NCI-H524 (cell line): ENCODE measurements at regions not wholly inside any gene's neighbourhood (a gene's known extent, or its start where the extent isn't known, plus 50 kb on each side); places are given as distances from the start of the nearest gene placed in this dataset.

ENCODE experiments used
- DNase-seq, 2 experiments: peaks; one replicate each; lab custom pipeline; 2025; lab: John Stamatoyannopoulos, UW

DNA sequence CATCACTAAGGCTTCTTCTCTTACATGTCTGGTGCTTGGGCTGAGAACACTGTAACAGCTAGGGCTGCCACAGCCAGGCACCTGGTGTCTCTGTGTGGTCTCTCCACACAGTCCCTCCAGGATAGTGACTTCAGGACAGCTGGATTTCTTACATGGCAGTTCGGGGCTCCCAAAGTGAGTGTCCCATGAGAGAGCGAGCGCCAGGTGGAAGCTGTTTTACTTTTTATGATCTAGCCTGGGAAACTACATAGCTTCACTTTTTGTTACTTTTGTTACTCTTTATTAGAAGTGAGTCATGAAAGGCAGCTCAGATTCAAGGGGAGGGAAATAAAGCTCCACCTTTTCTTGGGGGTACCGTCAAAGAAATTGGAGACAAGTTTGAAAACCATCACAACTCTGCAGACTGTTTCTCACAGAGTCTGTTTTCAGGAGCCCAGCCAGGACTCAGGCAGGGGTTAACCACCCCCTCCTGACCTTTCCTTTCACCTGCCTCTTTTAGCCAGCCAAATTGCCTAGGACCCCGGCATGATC lies 373.0 kb downstream of the MID1IP1 start:
- no peak for DNase-seq

DNA sequence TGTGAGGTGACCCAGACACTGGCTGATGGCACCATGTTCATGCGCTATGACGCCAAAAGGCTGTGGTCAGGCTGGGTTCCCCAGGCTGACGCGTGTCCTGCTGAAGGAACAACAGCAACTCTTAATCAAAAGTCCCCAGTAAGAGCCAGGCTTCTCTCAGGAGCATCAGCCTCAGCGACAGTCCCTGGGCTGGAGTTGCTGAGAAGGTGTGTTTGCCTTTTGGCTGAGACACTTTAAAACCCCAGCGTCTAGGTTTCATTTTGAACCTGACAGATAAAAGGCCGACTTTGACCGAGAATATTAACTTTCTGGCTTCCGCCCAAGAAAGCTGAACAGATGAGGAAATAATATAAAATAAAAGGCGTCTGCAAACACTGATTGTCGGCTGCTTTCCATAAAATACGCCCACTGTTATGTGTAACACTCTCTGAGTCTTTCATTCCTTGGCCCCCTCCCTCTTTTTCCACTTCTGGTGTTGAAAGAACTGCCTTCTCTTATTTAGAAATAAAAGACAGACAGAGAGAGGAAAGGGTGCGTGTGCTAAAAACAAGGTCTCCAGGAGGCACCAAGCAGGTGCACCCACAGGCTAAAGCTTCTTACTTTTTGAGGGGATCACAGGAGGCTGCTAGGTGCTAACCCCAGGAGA lies 373.6 kb downstream of the MID1IP1 start:
- no peak for DNase-seq

DNA sequence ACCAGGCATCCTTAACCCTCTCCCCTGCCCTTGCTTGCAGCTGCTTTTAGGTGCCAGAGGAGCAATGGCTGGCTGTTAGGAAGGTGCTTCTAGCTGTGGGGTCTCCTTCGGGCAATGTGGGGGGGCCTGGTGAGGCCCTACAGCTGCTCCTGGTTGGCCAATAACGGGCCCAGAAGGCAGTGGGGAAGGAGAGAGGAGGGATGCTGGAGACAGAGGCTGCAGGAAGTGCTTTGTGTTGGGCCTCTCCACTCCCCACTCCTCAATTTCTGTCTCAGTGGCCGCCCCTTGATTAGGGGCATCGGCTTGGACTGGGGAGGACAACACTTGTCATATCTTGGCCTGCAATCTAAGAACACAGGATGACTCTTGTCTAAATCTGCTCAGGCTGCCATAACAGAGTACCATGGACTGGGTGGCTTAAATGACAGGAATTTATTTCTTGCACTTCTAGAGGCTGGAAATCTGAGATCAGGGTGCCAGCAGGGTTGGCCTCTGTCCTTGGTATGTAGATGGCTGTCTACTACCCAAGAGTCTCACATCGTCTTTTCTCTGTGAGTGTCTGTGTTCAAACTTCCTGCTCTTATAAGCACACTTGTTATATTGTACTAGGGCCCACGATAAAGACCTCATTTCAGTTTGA lies 374.3 kb downstream of the MID1IP1 start:
- no peak for DNase-seq

DNA sequence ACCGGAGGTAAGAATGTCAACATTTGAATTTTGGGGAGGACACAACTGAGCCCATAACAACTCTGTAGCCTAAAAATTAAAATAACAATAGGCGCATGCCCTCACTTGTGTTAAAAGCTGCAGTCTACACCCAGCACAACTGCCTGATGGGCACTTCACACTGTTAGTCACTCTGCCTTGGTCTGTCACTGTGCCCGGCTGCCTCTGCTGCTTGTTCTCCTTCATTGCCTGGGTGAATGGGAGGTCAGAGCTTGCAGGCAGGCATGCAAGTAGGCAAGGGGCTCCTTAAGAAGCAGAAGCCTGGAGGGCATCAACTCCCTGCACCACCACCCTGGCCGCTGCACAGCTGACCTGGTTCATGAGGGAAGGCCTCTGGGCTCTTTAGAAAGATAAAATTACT lies 374.8 kb downstream of the MID1IP1 start:
- DNase-seq: no peak

DNA sequence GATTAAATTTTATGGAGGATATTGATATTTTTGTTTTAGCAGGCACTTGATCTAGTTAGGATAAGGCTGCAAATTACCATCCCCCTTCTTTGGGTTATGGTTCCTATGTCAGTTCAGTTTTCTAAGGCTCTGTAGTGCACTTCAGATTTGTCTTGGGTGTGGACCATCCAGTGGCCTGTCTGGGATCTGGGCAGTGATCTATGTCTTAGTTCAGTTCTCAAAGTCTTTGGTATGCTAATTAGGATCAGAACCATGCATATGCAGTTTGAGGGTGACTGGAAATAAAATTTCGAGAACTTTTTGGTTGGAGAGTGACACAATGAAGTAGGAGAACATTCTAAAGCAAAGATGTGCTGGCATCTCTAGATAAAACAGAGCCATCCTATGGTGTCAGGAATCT lies 388.2 kb downstream of the MID1IP1 start:
- no peak for DNase-seq

DNA sequence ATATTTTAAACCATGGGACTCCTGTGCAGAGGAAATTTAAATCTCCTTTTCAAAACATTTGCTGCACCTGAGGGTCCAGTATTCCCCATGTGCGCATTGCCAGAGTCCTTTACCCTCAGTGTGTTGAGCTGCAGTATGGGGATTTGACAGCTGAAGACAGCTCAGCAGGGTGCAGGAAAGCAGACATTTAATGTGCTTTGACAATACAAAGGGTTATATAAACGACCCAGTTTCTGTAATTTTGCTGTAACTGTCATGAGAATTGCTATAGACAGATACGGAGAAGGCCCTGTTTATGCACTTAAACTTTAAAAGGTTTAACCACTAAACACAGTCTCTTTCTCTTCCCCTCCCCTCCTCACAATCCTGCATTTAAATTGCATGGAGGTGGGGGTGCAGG lies 393.4 kb downstream of the MID1IP1 start:
- no peak for DNase-seq

DNA sequence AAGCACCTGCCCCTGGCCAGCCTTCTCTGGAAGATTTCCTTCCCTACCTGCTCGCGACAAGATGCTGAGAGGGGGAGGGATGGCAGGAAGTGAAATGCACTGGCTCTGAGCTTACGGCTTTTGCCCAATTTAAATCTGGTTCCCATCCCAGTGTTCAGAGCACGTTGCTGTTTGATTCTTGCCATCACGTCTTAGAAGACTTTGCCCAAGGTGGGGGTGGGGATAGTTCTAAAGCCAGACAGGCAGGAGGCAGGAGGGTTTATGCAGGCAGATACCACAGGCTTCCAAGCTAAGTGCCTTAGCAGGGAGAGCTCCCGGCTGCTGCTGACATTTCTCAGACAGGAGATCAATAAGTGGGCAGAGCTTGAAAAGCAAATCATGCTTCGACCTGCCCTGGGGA lies 393.9 kb downstream of the MID1IP1 start:
- DNase-seq: peak in 1 of 2 experiments; percentile 40

DNA sequence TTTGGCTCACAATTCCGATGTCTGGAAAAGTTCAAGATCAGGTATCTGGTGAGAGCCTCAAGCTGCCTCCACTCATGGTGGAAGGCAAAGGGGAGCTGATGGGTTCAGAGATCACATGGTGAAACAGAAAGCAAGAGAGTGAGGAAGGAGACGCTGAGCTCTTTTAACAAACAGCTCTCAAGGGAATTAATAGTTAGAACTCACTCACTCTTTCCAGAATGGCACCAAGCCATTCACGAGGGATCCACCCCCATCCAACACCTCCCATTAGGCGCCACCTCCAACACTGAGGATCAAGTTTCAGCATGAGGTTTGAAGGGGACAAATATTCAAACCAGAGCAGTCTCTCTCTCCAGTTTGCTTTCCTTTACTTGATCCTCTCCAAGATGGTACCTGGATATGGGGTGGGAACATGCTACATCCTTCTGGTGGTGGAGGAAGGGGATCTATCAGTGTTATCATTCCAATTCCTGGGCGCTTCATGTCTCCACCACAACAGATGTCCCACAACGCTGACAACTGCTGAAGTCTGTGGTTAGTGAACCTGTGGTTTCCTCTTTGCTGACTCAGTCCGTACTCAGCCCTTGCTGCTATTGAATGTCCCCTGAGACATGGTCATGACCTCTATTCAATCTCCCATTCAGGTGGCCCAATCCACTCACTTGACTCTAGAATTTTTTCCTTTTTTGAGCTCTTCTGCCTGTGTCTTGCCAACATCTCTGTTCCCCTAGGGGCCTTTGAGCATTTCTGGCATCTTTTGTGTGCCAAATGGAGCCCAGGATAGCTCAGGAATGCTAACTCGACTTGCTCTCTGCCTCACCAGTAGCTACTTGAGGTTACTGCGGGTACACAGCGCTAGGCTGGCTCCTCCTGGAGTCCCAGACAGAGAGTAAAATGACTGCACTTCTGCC lies 395.2 kb downstream of the MID1IP1 start:
- DNase-seq: peak in 1 of 2 experiments; percentile 51

DNA sequence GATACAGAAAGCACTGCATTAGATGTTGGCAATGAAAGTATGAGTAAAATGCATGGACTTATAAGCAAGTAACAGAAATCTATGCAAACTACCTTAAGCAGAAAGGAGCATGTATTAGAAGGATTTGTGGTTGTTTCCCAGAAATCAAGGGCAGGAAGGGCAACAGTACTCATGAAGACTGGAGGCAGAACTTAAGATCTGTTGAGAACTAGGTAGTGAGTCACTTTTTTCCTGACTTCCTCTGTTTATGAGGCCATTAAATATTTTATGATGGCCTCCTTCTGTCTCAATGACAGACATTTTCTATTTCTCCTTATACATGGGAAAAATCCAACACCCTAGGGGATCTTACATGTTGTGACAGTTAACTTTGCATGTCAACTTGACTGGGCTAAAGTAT lies 398.2 kb downstream of the MID1IP1 start:
- no peak for DNase-seq

DNA sequence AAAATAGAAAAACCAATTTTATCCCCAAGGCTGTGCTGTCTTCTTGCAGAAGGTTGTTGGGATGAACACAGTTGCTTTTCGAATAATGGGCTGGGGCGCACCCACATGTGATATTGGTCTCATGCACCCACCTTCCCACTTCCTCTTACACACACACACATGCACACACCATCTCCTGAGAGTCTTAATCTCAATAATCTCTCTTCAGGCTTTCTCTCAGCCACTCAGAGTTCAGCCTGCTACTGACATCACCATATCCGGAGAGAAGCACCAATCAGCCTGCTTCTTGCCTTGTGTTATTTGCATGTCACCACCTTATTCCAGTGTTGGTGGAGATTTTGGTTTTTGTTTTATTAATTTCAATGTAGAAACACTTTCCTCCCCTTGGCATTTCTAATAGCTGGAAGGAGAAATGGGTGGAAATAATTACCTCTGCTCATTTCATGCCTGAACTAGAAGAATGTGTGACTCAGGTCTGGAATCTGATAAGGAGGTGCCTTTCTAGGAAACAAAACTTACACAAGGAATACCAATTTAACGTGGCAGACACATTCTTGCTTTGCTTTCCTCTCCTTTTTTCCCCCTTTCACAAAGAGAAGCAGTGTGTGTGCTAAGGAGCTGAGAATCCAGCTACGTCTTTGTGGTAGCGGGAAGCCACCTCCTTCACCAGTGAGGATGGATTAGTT lies 400.2 kb downstream of the MID1IP1 start:
- DNase-seq: no peak

DNA sequence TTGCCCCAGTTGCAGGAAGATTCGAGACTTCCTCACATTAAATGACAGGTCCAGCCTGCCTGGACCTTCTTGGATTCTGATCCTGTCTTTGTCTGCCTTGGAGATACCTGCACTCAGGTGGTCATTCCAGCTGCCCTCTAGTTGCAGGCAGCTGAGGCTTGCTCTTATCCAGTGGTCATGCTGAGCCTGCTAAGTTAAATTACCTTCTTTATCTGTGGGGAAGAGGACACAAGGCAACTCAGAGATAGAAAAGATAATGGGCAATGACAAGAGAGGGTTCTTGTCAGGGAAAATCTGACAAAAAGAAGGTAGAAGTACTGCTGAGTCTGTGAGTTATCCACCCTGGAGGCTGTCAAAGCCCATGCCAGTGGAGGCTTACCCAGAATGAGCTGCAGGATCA lies 401.4 kb downstream of the MID1IP1 start:
- no peak for DNase-seq

DNA sequence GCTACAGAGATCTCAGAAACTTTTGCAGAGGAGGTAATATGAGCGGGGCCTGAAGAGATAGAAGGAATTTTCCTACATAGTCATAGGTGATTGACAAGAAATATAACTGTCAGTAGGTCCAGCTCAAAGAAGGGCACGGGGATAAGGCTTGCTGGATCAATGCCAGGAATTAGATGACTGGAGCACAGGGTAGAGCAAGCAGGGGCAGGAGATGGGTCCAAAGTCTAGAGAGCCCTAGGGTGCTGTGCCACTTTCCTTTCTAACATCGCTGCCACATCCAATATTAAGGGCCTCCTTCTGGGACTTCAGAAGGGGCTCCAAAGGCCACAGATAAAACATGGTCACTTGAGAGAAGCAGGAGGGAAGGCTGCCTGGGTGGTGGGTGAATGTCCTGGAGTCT lies 402.2 kb downstream of the MID1IP1 start:
- no peak for DNase-seq

DNA sequence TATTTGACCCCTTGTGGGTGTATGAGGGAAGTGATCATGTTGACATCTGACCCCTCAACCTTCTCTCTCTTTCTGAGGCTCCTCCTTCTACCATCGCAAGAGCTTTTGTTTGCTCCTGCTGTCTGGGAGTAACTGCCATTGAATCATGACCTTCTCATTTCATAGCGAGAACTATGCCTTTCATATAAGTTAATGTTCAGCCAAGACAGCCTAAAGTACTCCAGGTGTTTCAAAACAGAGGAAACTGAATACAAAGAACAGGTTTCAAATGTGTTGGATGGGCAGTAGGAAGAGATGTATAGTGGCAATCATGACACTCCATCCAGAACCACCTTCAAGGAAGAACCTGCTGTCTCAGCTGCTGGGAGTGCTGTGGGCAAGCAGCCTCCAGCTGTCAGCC lies 403.1 kb downstream of the MID1IP1 start:
- no peak for DNase-seq

DNA sequence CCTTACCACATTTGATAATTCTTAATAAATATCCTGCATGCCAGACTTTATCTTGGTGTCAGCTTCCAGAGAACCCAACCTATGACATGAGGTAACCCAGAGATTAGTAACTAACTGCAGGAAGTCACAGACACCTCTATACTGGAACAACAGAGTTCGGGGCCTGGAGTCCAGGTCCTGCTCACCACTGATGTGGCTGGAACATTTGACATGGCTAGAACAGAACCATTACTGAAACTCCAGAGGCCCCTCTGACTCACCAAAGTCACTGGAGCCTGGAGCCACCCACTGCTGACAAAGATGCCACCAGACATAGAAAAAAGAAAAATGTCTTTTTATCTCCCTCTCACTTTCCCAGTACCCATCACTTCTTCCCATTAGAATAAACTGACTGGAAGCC lies 403.7 kb downstream of the MID1IP1 start:
- no peak for DNase-seq

DNA sequence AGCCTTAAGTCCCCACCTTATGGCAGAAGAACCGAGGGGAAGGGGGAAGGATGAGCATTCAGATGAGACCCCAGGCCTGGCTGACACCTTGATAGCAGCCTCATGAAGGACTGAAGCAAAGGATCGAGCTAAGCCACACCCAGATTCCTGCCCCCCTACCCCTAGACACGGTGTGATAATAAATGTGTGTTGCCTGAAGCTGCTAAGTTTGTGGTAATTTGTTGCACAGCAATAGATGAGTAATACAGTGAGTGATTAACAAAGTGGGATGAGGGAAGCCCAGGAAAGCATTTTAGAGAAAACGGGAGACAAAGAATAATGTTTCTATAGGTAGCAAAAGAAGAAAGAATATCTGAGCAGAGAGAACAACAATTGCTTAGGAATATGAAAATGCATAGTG lies 404.2 kb downstream of the MID1IP1 start:
- DNase-seq: no peak

DNA sequence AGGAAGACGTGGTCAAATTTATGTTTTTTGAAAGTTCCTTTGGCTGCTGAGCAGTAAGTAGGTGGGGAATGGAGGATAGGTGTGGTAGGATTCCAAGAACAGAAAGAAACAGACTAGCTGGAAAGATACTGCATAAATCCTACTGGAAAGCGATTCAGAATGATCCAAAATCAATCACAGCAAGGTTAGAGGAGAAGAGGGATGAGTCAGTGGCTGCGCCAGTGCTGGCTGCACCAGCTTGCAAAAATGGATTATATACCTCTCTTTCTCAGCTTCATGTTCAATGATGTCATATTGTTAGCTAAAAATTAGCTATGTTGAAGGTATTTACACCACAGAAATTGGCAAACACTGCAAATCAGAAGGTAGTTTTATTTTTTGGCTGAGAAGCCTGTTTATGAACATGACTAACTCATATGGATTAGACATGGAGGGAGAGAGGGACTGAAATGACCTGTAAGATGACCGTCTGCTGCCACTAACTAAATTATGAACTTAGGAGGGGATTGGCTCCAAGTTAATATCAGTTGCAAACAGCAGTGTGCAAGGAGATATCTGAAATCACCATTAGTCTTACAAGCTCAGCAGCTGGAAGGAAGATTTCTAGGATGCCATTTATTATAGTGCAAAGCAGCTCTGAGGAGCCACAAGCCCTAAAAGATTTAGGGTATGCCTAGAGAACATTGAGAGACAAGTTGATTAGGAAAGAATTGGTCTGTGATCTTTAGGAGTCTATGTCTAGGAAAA lies 405.3 kb downstream of the MID1IP1 start:
- no peak for DNase-seq

DNA sequence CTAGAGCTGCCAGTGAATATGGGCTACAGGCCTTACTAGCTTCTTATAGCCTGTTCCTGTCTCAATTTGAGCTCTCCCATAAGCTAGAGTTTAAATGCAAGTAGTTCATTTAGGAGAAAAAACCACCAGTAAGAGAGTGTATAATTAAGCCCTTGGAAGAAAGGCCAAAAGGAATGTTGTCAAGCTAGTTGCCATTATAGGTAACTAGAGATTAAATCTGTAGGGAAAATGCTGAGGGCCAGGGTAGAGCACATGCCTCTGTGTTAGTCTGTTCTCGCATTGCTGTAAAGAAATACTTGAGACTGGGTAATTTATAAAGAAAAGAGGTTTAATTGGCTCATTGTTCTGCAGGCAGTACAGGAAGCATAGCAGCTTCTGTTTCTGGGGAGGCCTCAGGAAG lies 410.2 kb downstream of the MID1IP1 start:
- no peak for DNase-seq

DNA sequence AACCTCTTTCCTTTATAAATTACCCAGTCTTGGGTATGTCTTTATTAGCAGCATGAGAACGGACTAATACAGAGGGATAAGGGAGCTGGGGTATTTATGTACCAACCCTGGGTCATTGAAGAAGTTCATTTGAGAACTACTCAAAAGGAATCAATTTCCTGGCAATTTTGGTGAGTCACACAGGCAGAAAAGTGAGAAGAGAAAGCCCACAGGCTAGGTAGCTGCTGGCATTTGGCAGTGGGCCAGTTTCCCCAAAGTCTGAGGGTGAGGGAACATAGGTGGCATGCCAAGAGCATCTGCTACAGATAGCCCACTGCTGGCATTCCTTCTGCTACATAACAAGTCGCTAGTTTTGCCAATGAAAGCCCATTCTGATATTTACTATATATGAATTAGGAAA lies 411.2 kb downstream of the MID1IP1 start:
- no peak for DNase-seq

DNA sequence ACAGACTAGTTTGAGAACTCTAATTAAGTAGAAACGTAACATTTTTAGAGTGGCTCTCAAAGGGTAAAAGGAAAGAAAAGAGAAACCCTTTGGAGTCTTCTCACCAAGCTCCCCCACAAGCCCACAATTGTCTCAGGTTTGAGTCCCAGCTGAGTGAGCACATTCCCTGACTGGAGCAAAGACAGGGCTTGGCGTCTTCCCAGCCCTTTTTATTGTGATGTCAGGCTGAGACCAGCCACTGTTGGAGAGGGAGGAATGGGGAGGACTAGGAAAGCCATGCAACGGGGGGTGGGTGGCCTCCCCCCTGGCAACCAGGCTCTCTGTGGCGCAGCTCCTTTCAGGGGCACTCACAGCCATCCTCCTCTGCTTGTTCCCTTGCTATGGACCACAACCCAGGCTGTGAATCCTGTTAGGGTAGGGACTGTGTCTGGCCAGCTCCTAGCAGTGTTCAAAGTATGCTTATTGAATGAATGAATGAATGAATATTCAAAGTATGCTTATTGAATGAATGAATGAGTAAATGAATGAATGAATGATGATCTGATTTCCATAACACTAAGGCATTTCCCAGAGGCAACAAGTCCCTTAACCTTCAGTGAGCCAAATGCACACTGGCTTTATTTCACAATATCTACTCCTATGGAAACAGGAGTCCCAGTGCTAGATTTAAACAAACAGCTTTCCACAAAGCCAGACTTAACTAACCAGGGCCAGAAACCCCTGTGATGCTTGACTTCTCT lies 413.3 kb downstream of the MID1IP1 start:
- DNase-seq: no peak

DNA sequence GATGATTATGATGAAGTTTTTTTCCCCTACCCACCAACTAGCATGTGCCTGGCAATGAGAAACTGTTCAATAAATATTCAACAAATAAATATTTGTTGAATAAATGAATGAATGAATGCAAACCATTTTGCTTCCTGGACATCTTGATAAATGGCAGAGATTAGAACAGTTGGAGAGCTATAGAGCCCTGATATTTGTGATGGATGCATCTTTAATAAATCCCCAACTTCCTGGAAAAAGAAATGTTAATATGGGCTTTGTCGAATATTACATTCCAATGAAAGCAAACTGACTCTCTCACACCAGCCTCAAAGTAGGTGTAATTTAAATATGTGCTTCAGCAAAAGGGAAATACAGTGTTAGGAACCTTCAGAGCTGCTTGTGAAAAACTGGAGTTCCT lies 419.7 kb downstream of the MID1IP1 start:
- DNase-seq: no peak
